OCI-LY1 (cell line): ENCODE measurements at regions not wholly inside any gene's neighbourhood (a gene's known extent, or its start where the extent isn't known, plus 50 kb on each side); places are given as distances from the start of the nearest gene placed in this dataset.

Experiments
- H2AFZ ChIP-seq: fragments of 200-600 bp; sonication (generic), shearing (Covaris generic); 2 replicates; pipeline ENCODE4 v1.6.0; 2014; ENCODE audit warnings: antibody characterized with exemption, mild to moderate bottlenecking, low read length
- H3F3A ChIP-seq: fragments of 200-600 bp; sonication (generic), shearing (Covaris generic); 2 replicates; pipeline ENCODE4 v1.6.0; 2014; ENCODE audit warnings: mild to moderate bottlenecking, antibody characterized with exemption, low read length, moderate library complexity; ENCODE audit not compliant: insufficient read depth
- H3K27ac ChIP-seq: fragments of 200-600 bp; sonication (generic); 2 replicates; pipeline ENCODE4 v1.5.1; 2014; ENCODE audit warnings: low read length, mixed run types, mild to moderate bottlenecking, low read depth; ENCODE audit not compliant: poor library complexity, severe bottlenecking
- H3K27me3 ChIP-seq: fragments of 200-600 bp; sonication (generic); 2 replicates; pipeline ENCODE4 v1.6.0; 2014; ENCODE audit warnings: antibody characterized with exemption, mild to moderate bottlenecking, low read length, moderate library complexity; ENCODE audit not compliant: insufficient read depth
- H3K36me3 ChIP-seq: fragments of 200-600 bp; sonication (generic); 2 replicates; pipeline ENCODE4 v1.6.1; 2014; ENCODE audit warnings: mild to moderate bottlenecking, antibody characterized with exemption, low read length, moderate library complexity, mixed read lengths; ENCODE audit not compliant: insufficient read depth
- H3K4me1 ChIP-seq: fragments of 200-600 bp; sonication (generic); 2 replicates; pipeline ENCODE4 v1.5.1; 2014; ENCODE audit warnings: mild to moderate bottlenecking, low read length, moderate library complexity; ENCODE audit not compliant: insufficient read depth, severe bottlenecking
- H3K4me2 ChIP-seq: fragments of 200-600 bp; sonication (generic), shearing (Covaris generic); 2 replicates; pipeline ENCODE4 v1.6.1; 2014; ENCODE audit warnings: low read length
- H3K4me3 ChIP-seq: fragments of 200-600 bp; sonication (generic); 2 replicates; pipeline ENCODE4 v1.5.1; 2014; ENCODE audit warnings: low read length, low read depth, mild to moderate bottlenecking, mixed read lengths; ENCODE audit not compliant: poor library complexity, severe bottlenecking
- H3K79me2 ChIP-seq: fragments of 200-600 bp; shearing (Covaris generic); 2 replicates; pipeline ENCODE4 v1.6.1; 2016; ENCODE audit warnings: mixed run types, low read length, mixed read lengths; ENCODE audit not compliant: insufficient read depth
- H3K9ac ChIP-seq: fragments of 200-600 bp; sonication (generic), shearing (Covaris generic); 2 replicates; pipeline ENCODE4 v1.6.1; 2014; ENCODE audit warnings: mild to moderate bottlenecking, low read length, mixed read lengths
- H3K9me2 ChIP-seq: fragments of 200-600 bp; sonication (generic), shearing (Covaris generic); 2 replicates; pipeline ENCODE4 v1.6.1; 2014; ENCODE audit warnings: low read depth, mild to moderate bottlenecking, low read length, mixed read lengths
- H3K9me3 ChIP-seq: fragments of 200-600 bp; shearing (Covaris generic); 2 replicates; pipeline ENCODE4 v1.6.1; 2014; ENCODE audit warnings: low read length, mixed read lengths
- H4K20me1 ChIP-seq: fragments of 200-600 bp; sonication (generic), shearing (Covaris generic); 2 replicates; pipeline ENCODE4 v1.6.0; 2016; ENCODE audit warnings: mild to moderate bottlenecking, low read length; ENCODE audit not compliant: insufficient read depth
- CTCF ChIP-seq: fragments of 200-600 bp; sonication (generic), shearing (Covaris generic); IDR thresholded peaks from 2 replicates; pipeline ENCODE4 v1.5.1; 2017; ENCODE audit warnings: mild to moderate bottlenecking, antibody characterized with exemption, low read length, moderate library complexity, mixed read lengths
- EZH2 ChIP-seq: fragments of 200-600 bp; sonication (generic), shearing (Covaris generic); IDR thresholded peaks from 2 replicates; pipeline ENCODE4 v1.8.0; 2017; ENCODE audit warnings: borderline replicate concordance, mixed run types, mild to moderate bottlenecking, antibody characterized with exemption, low read length, moderate library complexity, mixed read lengths

GRCh38 chr6:6376845-6377244 lies 56.4 kb upstream of the F13A1 start:
- H2AFZ ChIP-seq: no peak overlapping the region
- H3K79me2 ChIP-seq: no peaks in the 10 kb centered on the region

DNA sequence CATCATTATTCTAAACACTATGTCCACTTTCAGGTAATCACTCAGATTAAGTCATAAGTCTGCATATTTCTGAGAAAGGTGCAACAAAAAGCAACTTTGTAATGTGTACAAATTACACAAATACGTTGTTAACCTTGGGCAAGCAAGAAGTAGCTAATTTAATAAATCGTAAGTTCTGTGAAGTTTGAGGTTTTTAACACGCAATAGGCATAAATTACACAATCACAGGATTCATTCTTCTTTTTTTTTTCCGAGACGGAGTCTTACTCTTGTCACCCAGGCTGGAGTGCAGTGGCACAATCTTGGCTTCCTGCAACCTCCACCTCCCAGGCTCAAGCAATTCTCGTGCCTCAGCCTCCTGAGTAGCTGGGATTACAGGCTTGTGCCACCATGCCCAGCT lies 57.2 kb upstream of the F13A1 start:
- H3K4me3 ChIP-seq: no peak overlapping the region
- H3K4me1 ChIP-seq: peaks cover 32% of the 10 kb centered on the region
- no peaks in the 10 kb centered on the region for H3K27me3 ChIP-seq
- H3K9me3 ChIP-seq: 0 out of 2 replicates have a peak, but pooled peaks cover 6% of the 10 kb centered on the region
- TF ChIP-seq EZH2 (no peak), CTCF (no peak)
- H3K79me2 ChIP-seq: no peaks in the 10 kb centered on the region
- H3K27ac ChIP-seq: peak overlapping the region; percentile 77
- no peaks in the 10 kb centered on the region for H3F3A ChIP-seq
- H2AFZ ChIP-seq: no peak overlapping the region
- H3K4me2 ChIP-seq: no peak overlapping the region
- no peaks in the 10 kb centered on the region for H3K36me3 ChIP-seq
- H3K9ac ChIP-seq: no peak overlapping the region
- H3K9me2 ChIP-seq: no peaks in the 10 kb centered on the region
- no peaks in the 10 kb centered on the region for H4K20me1 ChIP-seq

More at GRCh38 chr6:6376845-6377244, 56.4 kb upstream of the F13A1 start:
- Histone ChIP-seq H3K9me2 (no peaks in the 10 kb centered on the region), H3K9me3 (0 out of 2 replicates have a peak, but pooled peaks cover 6% of the 10 kb centered on the region), H3K27ac (no peak overlapping the region), H3K4me1 (peaks cover 32% of the 10 kb centered on the region), H3K4me2 (no peak overlapping the region), H3F3A (no peaks in the 10 kb centered on the region), H3K27me3 (no peaks in the 10 kb centered on the region), H4K20me1 (no peaks in the 10 kb centered on the region), H3K4me3 (no peak overlapping the region), H3K9ac (no peak overlapping the region), H3K36me3 (no peaks in the 10 kb centered on the region; the same call in 1 of the 2 replicates)
- TF ChIP-seq CTCF (no peak), EZH2 (no peak)

- Histone ChIP-seq H3K27me3 (no peaks in the 10 kb centered on the region), H3K4me3 (no peak overlapping the region), H3K4me2 (peak overlapping the region; percentile 34), H4K20me1 (no peaks in the 10 kb centered on the region), H3K79me2 (no peaks in the 10 kb centered on the region), H3K4me1 (peaks cover 48% of the 10 kb centered on the region), H3K27ac (peak overlapping the region; percentile 77), H2AFZ (peak overlapping the region; percentile 75), H3F3A (no peaks in the 10 kb centered on the region), H3K9ac (peak overlapping the region; percentile 29), H3K36me3 (no peaks in the 10 kb centered on the region), H3K9me3 (no peaks in the 10 kb centered on the region), H3K9me2 (no peaks in the 10 kb centered on the region)
- TF ChIP-seq CTCF (no peak), EZH2 (no peak)
Measured at GRCh38 chr6:6379573-6379972, 59.1 kb upstream of the F13A1 start.
